ENCODE measurements at regions not wholly inside any gene's neighbourhood (a gene's known extent, or its start where the extent isn't known, plus 50 kb on each side); places are given as distances from the start of the nearest gene placed in this dataset.

GRCh38 chr9:80399606-80400005 is 827.8 kb downstream of the TLE4 start:
- H3K4me1 ChIP-seq (replicated peaks in 1 of 2), result no peaks in the 10 kb centered on the region
- no peak overlapping the region for H3K4me3 ChIP-seq
- TF ChIP-seq, protein P1, sequence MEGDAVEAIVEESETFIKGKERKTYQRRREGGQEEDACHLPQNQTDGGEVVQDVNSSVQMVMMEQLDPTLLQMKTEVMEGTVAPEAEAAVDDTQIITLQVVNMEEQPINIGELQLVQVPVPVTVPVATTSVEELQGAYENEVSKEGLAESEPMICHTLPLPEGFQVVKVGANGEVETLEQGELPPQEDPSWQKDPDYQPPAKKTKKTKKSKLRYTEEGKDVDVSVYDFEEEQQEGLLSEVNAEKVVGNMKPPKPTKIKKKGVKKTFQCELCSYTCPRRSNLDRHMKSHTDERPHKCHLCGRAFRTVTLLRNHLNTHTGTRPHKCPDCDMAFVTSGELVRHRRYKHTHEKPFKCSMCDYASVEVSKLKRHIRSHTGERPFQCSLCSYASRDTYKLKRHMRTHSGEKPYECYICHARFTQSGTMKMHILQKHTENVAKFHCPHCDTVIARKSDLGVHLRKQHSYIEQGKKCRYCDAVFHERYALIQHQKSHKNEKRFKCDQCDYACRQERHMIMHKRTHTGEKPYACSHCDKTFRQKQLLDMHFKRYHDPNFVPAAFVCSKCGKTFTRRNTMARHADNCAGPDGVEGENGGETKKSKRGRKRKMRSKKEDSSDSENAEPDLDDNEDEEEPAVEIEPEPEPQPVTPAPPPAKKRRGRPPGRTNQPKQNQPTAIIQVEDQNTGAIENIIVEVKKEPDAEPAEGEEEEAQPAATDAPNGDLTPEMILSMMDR (IDR thresholded peaks at IDR 0.05), result no peak
- no peaks in the 10 kb centered on the region for H3K9me3 ChIP-seq (replicated peaks in 1 of 3)
- no peak overlapping the region for H3K27ac ChIP-seq
- H3K27me3 ChIP-seq, result no peaks in the 10 kb centered on the region
- no peak for DNase-seq
- no peaks in the 10 kb centered on the region for H3K36me3 ChIP-seq (replicated peaks in 1 of 2)
- 79 to 90% (median 85%) methylated on average over 2 of the region's 2 CpGs for whole genome bisulfite sequencing, 4 donors
- intact Hi-C loops (cut with DNase I), result no loop called here

- H3K27me3 ChIP-seq, result no peaks in the 10 kb centered on the region
- H3K4me3 ChIP-seq, result no peak overlapping the region
- no peak for DNase-seq
- no peaks in the 10 kb centered on the region for H3K4me1 ChIP-seq (replicated peaks in 1 of 2)
- 76 to 85% (median 81%) methylated on average over 2 of the region's 2 CpGs for WGBS, 4 donors
- no peaks in the 10 kb centered on the region for H3K36me3 ChIP-seq (replicated peaks in 1 of 2)
- TF ChIP-seq POLR2A (IDR thresholded peaks at IDR 0.05), result no peak
- TF ChIP-seq, protein P1 (IDR thresholded peaks at IDR 0.05), result no peak
- H3K9me3 ChIP-seq (replicated peaks in 1 of 3), result no peaks in the 10 kb centered on the region
- intact Hi-C loops (cut with DNase I), result no loop called here
- no peak overlapping the region for H3K27ac ChIP-seq
Observed at GRCh38 chr9:80387828-80388227, 816.1 kb downstream of the TLE4 start.

DNA sequence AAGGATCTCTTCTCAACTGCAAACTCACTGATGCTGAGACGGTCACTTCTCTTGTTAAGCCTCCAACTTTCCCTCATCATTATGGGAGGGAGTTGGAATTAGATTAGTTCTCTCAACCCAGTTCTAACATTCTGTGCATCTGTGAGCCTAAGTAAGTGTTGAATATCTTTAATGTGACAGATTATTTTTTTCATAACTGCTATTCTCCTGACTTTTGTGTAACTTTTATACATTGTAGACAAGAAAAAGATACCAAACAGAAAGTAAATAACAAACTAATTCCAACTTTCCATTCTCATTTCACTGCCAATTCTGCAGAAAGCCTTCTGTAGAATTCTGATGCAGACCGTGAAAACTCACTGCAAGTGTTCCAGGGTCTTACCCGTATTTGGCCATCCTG is 813.5 kb downstream of the TLE4 start:
- 61 to 82% (median 76%) methylated on average over 3 of the region's 3 CpGs for WGBS, 4 donors
- no peaks in the 10 kb centered on the region for H3K4me1 ChIP-seq (replicated peaks in 1 of 2)
- intact Hi-C loops (cut with DNase I), result no loop called here
- H3K27me3 ChIP-seq, result no peaks in the 10 kb centered on the region
- no peak for TF ChIP-seq POLR2A (IDR thresholded peaks at IDR 0.05)
- TF ChIP-seq, protein P1 (IDR thresholded peaks at IDR 0.05), result no peak
- no peak overlapping the region for H3K4me3 ChIP-seq
- no peak overlapping the region for H3K27ac ChIP-seq
- no peaks in the 10 kb centered on the region for H3K36me3 ChIP-seq (replicated peaks in 1 of 2)
- no peak for DNase-seq
- H3K9me3 ChIP-seq (replicated peaks in 1 of 3), result no peaks in the 10 kb centered on the region

GRCh38 chr9:80383331-80383730 is 811.6 kb downstream of the TLE4 start:
- no peak overlapping the region for H3K4me3 ChIP-seq
- intact Hi-C loops (cut with DNase I), result no loop called here
- no peaks in the 10 kb centered on the region for H3K36me3 ChIP-seq (replicated peaks in 1 of 2)
- H3K27me3 ChIP-seq, result no peaks in the 10 kb centered on the region
- no peak overlapping the region for H3K27ac ChIP-seq
- H3K4me1 ChIP-seq (replicated peaks in 1 of 2), result no peaks in the 10 kb centered on the region
- H3K9me3 ChIP-seq (replicated peaks in 1 of 3), result no peaks in the 10 kb centered on the region
- WGBS, 4 donors, result 79 to 90% (median 87%) methylated on average over 2 of the region's 2 CpGs
- no peak for TF ChIP-seq POLR2A (IDR thresholded peaks at IDR 0.05)
- TF ChIP-seq, protein P1 (IDR thresholded peaks at IDR 0.05), result no peak
- DNase-seq, result no peak

Data from adrenal gland (tissue), 9 donors.